HFF-Myc (cell line): ENCODE measurements at regions not wholly inside any gene's neighbourhood (a gene's known extent, or its start where the extent isn't known, plus 50 kb on each side); places are given as distances from the start of the nearest gene placed in this dataset.
"Not testable (repeated sequence)": the region's sequence is repeated elsewhere in the genome, so short reads cannot be mapped to it uniquely, and the experiment has no call there.

ENCODE experiments used
- DNase-seq: peaks from one replicate; pipeline ENCODE4 v3.0.0-alpha.2; 2011; ENCODE audit warnings: low read depth; ENCODE audit errors: extremely low read depth
- H3K4me3 ChIP-seq: replicated peaks from 2 replicates; pipeline ENCODE4 v1.5.1; 2011; ENCODE audit warnings: low read depth, mild to moderate bottlenecking, control low read depth, low read length
- CTCF ChIP-seq: IDR thresholded peaks from 2 replicates; pipeline ENCODE4 v1.5.1; 2012; ENCODE audit warnings: mild to moderate bottlenecking, low read depth, low read length, control low read depth; ENCODE audit errors: missing control alignments

- no peak for DNase-seq
- no peak overlapping the region for H3K4me3 ChIP-seq
- TF ChIP-seq CTCF = no peak
These were observed 80.6 kb downstream of the TEX51 start for GRCh38 chr2:126979039-126980003.

- no peak for TF ChIP-seq CTCF
- no peak for DNase-seq
- no peak overlapping the region for H3K4me3 ChIP-seq
These were observed 82.8 kb downstream of the TEX51 start for GRCh38 chr2:126981476-126981875.

- no peak overlapping the region for H3K4me3 ChIP-seq
- DNase-seq = no peak
- no peak for TF ChIP-seq CTCF
These were observed 84.2 kb downstream of the TEX51 start for GRCh38 chr2:126982935-126983334.

GRCh38 chr2:126986631-126987187 lies 88.0 kb downstream of the TEX51 start:
- no peak for DNase-seq
- no peak overlapping the region for H3K4me3 ChIP-seq
- TF ChIP-seq CTCF = no peak

- TF ChIP-seq CTCF = no peak
- no peak for DNase-seq
- H3K4me3 ChIP-seq = no peak overlapping the region
These were observed 89.8 kb downstream of the TEX51 start for GRCh38 chr2:126988482-126988881.

GRCh38 chr2:126989064-126989463 lies 90.4 kb downstream of the TEX51 start:
- not testable (repeated sequence) for DNase-seq

GRCh38 chr2:126990200-126990599 lies 91.5 kb downstream of the TEX51 start:
- TF ChIP-seq CTCF = no peak
- DNase-seq = no peak
- no peak overlapping the region for H3K4me3 ChIP-seq

More at GRCh38 chr2:126989064-126989463, 90.4 kb downstream of the TEX51 start:
- H3K4me3 ChIP-seq = not testable (repeated sequence)
